ENCODE measurements at regions not wholly inside any gene's neighbourhood (a gene's known extent, or its start where the extent isn't known, plus 50 kb on each side); places are given as distances from the start of the nearest gene placed in this dataset.

DNA sequence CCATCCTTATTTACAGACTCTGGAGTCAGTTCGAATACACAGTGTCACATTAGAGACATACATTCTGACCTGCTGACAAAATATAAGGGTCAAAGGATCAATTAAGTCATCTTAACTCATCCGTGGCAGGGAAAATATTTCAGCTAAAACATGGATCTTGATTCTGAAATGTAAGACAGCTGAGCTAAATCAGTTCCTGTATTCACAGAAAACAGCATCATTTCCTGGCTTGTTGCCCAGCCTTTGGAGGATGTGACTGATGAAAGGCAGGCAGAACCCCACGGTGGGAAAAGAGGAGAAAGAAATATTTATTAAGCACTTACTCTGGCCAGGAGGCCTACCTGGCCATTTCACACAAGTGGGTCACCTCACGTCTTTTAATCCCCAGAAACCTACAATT is 101.9 kb downstream of the GAS2L3 start:
- DNase-seq = no peak

DNA sequence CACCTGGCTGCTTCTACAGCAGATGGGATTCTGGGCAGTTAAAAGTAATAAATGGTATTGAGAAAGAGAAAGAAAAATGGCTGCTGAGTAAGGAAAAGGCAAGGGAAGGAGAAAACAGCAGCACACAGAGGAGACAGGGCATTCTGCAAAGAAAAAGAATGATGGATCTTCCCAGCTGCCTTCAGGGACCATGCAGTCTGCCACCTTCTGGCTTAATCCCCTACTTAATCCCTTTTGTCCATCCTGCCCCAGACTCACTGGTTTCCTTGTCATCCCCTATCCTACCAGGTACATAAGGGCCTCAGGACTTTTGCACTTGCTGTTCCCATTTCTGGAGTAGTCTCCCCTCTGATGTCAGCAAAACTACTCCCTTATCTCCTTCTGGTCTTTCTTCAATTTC is 107.6 kb downstream of the GAS2L3 start:
- no peak for DNase-seq

DNA sequence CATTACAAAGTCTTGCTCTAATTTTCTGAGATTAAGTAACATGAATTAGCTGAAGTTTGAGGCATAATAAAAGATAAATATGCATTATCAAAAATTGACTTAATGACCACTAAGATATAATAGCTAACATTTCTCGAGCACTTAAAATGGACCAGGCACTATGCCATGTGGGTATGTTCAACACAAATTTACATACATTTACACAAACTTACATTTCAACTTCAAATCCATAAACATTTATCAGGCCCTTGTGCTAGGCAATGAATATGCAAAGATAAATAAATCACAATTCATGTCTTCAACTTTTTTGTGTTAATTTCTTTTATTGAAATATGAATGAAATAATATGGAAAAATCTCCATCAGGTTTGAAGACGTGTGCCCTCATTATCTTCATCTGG is 108.7 kb downstream of the GAS2L3 start:
- no peak for DNase-seq

DNA sequence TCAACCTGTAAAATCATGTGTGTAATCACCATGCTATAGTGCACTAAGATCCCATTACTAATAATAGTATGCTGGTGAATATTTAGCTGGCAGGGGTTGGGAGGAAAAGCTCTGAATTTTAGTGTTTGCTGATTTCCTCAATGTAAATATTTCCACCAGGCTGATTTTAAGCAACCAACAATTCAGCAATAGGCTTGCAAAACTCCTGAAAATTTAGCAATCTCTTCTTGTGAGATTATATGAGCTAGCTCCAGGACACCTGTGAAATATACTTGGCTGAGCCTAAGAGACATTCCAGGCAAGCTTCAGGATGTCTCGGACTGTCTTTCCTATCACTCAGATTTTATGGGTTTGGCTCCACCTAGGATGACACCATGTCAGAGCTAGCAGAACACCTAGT is 106.9 kb upstream of the ANO4 start:
- no peak for DNase-seq

DNA sequence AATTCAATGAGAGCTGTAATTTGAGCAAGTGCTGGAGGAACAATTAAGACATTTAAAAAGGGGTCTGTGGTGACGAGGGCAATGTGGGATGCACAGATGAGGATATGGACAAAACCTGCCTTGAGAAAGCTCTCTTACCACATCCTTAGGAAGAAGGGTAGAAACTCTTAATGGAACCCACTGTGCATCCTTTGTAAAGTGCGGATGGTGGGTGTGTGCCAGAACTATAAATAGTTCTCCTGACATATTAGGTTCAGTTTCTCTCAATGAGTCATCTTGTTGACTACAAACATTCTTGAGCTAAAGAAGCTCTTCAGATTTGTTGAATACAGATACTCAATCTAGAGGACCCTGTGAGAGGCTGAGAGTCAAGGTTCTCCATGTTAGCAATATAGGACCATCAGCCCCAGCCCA is 106.1 kb upstream of the ANO4 start:
- peak; percentile 17 for DNase-seq

DNA sequence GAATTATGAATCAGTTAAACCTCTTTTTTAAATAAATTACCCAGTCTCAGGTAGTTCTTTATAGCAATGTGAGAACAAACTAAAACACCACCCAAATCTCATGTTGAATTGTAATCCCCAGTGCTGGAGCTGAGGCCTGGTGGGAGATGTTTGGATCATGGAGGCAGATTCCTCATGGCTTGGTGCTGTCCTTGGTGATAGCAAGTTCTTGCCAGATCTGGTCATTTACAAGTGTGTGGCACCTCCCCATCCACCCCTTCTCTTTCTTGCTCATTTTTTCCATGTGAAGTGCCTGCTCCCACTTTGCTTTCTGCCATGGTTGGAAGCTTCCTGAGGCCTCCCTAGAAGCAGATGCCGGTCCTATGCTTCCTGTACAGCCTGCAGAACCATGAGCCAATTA is 102.1 kb upstream of the ANO4 start:
- DNase-seq = no peak

DNA sequence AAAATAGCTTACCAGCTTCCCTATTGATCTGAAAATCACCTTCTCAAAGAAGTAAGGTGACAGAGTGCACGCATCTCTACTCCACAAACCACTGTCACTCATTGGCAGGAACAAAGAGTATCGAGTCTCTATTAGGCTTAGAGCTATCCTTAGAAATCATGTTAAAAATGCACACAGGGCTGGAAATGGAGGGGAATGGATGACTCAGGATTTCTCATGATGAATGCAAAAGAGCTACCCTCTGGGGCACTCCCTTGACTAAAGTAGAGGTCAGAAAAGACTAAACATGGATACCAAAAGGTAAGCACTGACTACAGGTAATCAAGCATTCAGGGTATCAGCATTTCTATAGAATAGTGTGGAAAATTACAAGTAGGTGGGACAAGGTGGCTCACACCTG is 96.1 kb upstream of the ANO4 start:
- DNase-seq = no peak

DNA sequence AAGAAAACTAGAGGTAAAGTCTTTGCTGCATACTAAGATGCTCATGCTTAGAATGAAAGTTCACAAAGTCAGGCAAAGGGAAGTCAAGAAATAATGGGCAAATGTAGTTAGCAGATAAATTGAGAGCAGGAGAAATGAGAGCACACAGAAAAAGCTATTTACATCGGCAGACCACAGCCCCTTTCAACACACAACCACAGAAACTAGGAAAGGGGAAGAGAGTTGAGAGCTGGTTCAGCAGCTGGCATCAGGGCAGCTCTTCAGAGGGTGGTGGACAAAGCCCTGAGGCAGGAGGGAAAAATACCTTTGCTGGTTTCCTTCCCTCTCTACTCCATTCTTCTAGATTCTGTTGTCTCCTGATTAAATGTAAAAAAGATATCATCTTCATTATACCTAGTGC is 95.4 kb upstream of the ANO4 start:
- no peak for DNase-seq

DNA sequence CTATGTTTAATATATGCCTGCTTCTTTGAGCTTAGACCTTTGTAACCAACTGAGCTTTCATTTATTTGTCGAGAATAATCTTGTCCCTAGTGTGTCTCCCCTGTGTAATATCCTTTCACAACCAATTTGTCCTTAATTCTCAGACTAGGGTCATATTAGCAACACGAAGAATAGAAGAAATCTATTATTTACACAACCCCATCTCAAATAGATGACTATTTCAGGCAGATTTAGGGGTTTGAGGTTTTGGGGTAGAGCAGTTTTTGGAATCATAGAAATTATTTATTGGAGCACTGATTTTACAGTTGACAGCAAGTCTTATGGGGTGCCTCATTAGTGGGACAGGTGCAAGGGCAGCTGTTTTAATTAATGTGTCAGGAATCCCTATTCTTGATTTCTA is 91.2 kb upstream of the ANO4 start:
- no peak for DNase-seq

DNA sequence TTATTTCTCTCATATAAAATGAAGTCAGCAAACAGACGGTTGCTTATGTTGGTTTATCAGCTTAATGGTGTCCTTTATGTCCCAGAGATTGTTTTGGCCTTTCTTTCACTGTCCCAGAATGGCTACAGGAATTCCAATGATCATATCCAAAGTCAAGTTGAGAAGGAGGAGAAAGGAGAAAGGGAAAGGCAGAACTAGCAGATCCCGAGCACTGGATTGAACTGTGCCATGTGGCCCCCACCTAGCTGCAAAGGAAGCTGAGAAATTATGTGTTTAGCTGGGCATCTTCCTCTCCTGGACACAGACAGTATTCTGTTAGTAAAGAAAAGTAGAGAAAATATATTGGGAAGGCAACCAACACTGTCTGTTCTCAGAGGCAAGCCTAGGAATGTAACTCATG is 90.7 kb upstream of the ANO4 start:
- DNase-seq = no peak

DNA sequence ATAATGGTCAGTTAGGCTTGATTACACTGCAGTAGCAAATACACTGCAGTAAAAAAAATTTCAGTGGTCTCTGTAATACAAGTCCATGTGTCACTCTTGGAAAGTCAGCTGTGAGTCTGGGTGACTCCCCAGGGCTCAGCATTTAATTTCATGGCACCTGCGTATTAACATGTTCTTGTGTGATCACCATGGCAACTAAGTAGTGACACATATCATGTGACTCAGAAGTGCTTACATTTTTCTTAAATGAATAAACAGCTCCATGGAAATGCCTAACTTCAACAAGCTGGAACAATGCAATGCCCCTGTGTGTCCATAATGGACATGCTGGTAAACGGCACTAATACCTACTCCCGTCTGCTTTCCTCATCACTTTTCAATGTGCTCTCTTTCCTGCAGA is 88.5 kb upstream of the ANO4 start:
- peak; percentile 13 for DNase-seq

DNA sequence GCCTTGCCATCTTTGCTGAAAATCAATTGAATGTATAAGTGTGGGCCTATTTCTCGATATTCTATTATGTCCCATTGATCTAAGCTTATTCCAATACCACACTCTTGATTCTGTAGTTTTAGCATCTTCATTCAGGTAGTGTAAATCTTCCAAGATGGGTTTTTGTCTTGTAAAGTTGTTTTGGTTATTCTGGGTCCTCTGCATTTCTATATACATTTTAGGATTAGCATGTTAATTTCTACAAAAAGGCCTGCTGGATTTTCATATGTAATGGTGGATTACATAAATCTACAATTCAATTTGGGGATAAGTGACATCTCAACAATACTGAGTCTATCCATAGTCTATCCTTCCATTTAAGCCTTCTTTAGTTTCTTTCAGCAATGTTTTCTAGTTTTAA is 86.0 kb upstream of the ANO4 start:
- DNase-seq = no peak

DNA sequence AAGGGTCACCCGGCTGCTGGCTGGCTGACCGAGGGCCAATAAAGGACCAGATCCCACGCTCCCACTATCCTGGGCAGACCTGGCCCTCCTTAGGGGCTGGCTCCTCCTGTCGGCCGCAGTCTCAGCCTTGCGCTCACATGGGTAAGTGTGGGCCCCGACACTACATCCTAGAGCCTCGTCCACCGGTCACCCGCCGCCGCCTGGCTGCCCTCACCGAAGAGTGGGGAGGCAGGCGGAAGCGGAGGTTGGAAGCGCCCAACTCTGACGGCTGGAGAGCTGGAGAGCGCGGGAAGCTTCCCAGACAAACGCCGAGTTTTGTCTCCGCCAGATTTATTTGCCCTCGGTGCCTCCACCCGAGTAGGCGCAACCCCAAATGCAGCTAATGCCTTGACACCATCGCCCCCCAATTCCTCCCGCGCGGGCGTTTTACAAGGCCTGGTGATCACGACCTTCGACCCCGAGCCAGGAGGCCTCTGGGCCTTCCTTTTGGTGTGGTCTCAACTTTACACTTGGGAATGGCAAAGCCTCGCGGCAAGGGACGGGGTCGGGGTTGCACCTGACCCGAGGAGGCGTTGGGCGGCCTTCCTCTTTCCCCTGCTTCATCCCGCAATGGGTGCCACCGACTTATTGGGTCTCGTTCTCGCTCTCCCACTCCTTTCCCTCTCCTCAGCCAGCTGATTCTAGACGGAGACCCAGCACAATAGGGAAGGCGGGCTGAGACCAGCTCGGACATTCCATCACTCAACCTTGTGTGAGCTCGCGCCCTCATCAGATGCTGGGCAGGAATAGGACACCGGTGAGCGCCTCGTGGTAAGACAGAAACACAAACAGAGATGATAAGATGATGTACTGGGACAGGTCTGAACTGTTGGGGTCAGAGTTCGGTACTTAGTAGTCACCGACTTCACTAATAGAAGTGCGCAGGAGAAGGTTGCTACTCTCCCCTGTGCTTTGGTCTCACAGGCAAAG is 78.3 kb upstream of the ANO4 start:
- DNase-seq = no peak

DNA sequence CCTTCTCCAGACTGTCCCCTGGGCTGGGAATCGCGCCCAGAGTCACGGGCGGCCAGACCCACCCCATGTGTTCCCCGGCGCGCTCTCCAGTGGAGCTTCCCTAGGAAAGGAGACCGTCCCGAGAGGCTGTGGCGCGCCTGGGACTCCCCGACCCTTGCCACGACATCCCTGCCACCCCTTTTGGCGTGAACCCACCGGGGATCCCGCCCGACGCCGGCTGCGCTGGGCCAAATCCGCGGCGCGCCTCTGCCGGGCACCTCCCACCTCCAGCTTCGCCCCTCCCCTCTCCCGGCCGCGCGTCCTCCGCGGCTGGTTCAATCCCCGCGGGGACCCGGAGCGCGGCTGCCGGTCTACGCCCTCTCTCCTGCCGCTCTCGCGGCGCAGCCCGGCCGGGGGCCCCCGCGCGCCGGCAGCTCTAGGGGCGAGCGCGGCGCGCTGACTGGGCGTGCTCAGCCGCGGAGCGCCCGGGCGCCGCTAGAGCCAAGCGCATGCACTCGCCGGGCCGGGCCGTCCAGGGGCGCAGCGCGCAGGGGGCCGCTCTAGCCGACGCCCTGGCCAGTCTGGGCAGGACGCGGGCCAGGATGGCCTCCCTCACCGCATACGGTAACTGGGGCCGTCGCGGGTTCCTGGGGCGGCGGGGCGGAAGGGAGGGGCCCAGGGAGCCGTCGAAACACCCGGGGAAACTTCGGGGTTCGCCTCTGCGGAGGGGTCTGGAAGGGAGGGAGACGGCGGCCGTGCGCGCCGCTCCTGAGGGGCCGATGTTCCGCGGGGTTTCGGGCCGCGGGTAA is 77.4 kb upstream of the ANO4 start:
- DNase-seq = no peak

DNA sequence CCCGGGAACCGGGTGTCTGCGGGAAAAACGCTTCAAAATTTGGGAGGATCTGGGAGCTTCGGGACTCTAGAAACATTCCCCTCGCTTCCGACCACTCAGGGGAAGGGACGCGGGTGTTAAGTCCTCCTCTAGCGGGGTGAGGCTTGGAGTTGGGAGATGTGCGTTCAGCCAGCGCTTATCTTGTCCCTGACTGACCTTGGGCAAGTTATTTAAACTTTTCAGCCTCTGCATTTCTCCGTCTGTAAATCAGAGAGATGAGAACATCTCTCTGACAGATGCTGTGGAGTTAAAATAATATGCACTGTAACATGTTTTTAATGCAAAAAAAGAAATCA is 76.9 kb upstream of the ANO4 start:
- no peak for DNase-seq

DNA sequence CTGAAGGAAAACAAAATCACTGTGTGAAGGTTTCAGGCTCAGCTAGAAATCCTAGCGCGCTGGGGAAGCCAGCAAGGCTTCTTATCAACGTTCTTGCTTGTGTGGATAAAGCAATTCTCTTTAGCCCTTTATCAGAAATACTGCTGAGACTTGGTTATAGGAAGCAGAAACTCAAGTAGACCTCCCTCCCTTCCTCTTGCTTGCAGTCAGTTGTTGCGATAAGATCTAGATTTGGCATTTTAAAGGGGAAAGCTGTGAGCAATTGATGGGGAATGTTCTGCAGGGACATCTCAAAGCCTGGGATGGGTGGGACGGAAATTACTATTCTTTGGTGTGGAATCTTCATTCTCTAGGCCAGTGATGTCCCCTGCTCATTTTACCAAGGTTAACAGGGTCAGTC is 76.4 kb upstream of the ANO4 start:
- DNase-seq = no peak

DNA sequence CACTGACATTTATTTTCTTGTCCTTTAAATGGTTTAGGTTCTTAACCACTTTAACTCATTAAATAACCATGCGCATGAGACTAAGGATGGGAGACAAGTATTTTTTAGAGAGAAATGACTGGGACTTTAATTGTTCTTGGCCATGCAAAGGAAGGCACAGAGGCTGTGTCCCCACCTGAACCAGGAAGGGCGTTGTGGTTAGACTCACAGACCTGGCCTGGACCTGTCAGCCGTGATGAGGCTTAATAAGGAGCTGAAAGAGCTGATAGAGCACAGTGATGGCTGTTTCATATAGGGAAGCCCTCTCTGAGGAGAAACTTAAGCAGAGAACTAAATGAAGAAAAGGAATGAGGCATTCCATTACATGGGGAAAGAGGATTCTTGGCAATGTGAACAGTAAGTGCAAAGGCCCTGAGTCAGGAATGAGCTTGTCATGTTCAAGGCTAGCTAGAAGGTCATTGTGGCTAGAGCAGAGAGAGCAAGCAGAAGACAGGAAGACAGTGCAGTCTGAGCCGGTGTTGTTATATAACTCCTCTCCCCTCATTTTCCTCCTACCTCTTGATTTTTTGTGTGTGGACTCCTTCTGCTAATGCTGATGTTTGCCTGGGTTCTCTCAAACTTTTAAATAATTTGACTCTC is 74.4 kb upstream of the ANO4 start:
- no peak for DNase-seq

DNA sequence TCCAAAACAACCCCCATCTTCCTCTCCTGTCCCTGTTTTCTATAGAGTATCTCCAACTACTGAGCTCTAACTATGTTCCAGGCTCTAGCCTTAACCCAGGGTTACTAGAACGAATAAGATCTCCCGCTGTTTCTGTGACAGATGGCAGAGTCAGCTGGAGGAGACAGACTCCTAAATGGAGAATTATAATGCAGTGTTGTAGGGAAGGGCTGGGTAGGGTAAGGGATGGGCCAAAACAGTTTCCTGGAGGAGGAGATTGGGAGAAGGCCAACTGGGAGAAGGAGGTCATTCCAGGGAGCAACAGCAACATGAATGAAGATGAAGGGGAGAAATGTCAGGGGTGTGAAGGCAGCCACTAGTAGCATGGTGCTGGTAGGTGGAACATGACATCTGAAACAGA is 73.4 kb upstream of the ANO4 start:
- no peak for DNase-seq

DNA sequence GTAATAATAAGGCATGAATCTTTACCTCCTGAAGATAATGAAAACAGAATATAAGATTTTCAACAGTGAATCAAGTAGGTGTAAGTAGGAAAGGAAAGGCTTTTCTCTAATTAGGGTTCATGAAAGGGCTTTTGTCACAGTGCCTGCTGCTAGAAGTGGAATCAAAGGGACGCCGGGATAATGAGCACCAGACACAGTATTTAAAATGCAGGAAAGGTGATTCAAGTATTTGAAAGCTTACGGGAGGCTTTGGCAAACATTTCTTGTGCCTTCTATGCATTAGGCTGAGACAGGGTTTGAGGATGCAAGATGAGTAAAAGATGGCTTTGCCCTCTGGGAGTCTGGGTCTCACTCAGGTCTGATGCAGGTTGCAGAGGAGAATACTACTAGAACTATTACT is 70.5 kb upstream of the ANO4 start:
- no peak for DNase-seq

DNA sequence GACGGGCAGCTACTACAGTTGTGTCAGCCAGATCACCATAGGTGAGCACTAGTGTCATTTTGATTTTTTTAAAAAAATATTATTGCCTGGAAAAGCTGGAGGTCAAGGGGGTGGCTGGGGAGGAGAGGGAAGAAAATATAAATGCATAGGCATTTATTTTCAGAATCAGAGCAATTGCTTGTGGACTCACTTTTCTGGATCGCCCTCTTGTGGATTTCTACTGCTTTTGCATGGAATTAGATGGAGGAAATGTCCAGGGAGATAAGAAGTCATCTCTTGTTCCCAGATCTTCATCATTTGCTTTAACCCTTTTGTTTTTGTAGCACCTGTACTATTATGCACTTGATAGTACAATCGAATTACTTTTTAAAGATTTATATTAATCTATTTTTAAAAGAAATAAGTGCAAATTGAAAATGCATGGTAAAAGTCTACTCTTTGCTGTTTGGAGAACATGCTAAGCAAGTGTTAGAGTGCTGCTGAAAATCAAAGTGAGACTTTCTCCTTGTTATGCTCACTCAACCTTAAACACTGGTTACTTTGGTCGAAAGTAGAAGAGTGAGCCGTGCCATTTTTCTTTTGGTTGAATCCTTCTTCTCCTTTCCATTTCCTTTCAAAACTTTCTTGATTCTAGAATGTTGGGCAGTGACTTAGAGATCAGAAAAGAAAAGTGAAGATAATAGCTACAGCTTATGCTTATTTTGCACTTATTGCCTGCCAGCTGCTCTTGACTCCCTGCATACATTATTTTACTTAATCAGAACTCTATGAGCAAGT is 60.6 kb upstream of the ANO4 start:
- DNase-seq = peak; percentile 37

DNA sequence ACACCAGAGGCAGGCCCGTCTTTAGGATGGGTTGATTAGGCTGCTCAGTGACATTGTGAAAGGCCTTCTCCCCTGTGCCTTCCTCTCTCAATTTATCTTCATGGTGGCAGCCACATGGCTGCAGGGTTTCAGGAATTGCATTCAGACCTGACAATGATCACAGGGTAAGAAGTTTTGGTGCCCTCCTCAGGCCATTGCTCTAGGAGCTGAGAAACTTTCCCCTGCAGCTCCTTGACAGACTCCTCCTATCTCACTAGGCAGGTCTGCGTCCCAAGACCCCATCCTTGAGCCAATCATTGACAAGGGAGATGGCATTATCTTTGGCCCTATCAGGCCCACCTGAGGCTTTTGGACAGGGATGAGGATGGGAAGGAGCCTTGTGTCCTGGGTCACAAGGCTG is 57.4 kb upstream of the ANO4 start:
- DNase-seq = no peak

DNA sequence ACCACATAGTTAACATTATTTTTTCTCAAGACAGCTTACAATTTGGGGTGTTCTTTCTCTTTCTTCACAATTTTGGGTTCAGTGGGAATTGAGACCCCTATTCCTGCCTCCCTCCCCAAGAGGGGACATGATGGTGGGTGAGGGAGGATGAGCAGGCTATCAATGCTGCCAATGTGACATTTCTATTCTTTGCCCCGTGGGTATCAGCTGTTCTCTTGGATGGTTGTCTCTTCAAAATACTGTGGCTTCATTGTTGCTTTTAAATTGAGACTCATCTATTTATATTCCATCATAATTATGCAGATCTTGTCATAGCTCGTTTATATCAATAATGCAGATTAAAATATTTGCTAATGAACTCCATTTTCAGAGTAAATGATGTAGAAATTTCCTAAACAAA is 56.5 kb upstream of the ANO4 start:
- DNase-seq = no peak

DNA sequence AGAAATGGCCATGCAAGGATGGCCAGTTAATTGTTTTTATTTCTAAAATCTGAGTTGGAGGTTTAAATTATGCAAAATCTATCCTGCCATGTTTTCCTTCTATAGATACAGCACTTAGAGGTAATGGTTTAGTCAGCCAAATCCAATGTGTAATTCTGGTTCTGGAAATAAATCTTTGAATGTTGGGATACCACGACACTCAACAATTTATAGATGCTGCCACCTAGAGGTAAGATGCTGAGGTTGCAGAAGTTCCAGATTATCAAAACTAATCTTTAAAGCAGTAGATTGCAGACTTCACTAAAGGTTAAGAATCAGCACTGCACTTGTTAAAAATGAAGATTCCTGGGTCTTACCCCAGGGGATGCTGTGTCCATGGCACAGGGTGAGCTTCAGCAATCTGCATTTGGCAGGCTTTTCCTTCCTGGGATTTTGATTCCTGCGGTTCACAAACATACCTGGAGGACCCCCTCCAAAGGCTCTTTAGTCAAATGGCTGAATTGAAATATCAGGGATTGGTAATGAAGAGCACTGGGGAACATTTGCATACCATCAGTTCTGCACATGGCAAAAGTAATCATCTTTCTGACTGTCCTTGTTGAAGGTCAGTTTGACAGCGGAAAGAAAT is 53.4 kb upstream of the ANO4 start:
- DNase-seq = no peak

All from NCI-H510A (cell line).